Testis (tissue), 2 donors: ENCODE measurements at regions not wholly inside any gene's neighbourhood (a gene's known extent, or its start where the extent isn't known, plus 50 kb on each side); places are given as distances from the start of the nearest gene placed in this dataset.

ENCODE experiments used
- POLR2A ChIP-seq: fragments of 450-650 bp; IDR thresholded peaks from one replicate; pipeline ENCODE4 v1.6.1; 2017; ENCODE audit warnings: antibody characterized with exemption, mild to moderate bottlenecking, moderate library complexity
- TF ChIP-seq, protein P1 (sequence below), 3 experiments: fragments of 450-650 bp in 2 of 3; fragments of 200-600 bp in 1 of 3; sonication (generic) in 1 of 3; IDR thresholded peaks; one replicate each; pipeline ENCODE4 v1.5.1; 2016 to 2019; ENCODE audit warnings: antibody characterized with exemption in 3 of 3, mild to moderate bottlenecking in 2 of 3, moderate library complexity in 1 of 3

DNA sequence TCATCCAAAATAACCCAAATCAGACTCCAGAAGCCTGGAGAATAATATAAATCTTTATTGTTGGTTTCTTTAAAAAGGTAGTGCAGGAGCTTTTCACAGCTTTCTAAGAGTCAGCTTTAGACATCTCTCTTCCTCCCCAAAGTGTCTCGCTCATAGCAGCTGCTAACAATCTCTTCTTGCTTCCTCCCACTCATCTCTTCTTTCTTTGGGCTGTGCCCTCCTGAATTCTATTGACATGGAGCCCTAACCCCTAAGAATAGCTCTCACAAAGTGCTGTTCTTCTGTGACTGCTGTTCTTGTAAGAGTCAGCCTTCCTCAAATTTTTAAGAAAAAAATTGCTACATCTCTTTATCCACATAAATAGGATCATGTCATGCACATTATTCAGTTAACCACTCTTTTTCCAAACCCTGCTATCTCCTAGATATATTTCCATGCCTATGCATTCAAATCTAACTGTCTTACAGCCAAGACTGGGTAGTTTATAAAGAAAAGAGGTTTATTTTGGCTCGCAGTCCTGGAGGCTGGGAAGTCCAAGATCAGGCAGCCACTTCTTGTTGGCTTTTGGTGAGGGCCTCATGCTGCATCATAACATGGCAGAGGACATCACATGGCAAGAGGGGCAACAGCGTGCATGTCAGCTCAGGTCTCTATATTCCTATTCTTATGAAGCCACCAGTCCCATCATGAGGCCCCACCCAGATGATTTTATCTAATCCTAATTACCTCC lies 301.0 kb upstream of the POU3F1 start:
- TF ChIP-seq, protein P1, sequence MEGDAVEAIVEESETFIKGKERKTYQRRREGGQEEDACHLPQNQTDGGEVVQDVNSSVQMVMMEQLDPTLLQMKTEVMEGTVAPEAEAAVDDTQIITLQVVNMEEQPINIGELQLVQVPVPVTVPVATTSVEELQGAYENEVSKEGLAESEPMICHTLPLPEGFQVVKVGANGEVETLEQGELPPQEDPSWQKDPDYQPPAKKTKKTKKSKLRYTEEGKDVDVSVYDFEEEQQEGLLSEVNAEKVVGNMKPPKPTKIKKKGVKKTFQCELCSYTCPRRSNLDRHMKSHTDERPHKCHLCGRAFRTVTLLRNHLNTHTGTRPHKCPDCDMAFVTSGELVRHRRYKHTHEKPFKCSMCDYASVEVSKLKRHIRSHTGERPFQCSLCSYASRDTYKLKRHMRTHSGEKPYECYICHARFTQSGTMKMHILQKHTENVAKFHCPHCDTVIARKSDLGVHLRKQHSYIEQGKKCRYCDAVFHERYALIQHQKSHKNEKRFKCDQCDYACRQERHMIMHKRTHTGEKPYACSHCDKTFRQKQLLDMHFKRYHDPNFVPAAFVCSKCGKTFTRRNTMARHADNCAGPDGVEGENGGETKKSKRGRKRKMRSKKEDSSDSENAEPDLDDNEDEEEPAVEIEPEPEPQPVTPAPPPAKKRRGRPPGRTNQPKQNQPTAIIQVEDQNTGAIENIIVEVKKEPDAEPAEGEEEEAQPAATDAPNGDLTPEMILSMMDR (IDR thresholded peaks at IDR 0.05) = no peak
- TF ChIP-seq POLR2A = no peak
